PFSK-1 (cell line): ENCODE measurements at regions not wholly inside any gene's neighbourhood (a gene's known extent, or its start where the extent isn't known, plus 50 kb on each side); places are given as distances from the start of the nearest gene placed in this dataset.

Experiments used
- FOXP2 ChIP-seq: optimal IDR thresholded peaks from 2 replicates; pipeline ENCODE3; 2011; ENCODE audit warnings: borderline replicate concordance, control low read depth, inconsistent platforms; ENCODE audit not compliant: insufficient read depth; ENCODE audit errors: extremely low read length, extremely low read depth
- POLR2AphosphoS5 ChIP-seq: IDR thresholded peaks from 2 replicates; pipeline ENCODE4 v1.6.1; 2012; ENCODE audit warnings: low read depth, mild to moderate bottlenecking, control low read depth, low read length, moderate library complexity
- SIN3A ChIP-seq: IDR thresholded peaks from 2 replicates; pipeline ENCODE4 v1.6.1; 2012; ENCODE audit warnings: mild to moderate bottlenecking, low read length, moderate library complexity, borderline replicate concordance; ENCODE audit not compliant: insufficient read depth
- TF ChIP-seq, protein P1 (sequence below), 2 experiments: IDR thresholded peaks; 2 replicates each; pipeline versions ENCODE4 v1.6.1 to v1.8.0; 2011 to 2012; ENCODE audit warnings: low read depth in 2 of 2, low read length in 2 of 2, control low read depth in 1 of 2, inconsistent platforms in 1 of 2, mild to moderate bottlenecking in 1 of 2, moderate library complexity in 1 of 2; ENCODE audit not compliant: insufficient read depth in 1 of 2

- TF ChIP-seq SIN3A, result no peak
- TF ChIP-seq, protein P1, sequence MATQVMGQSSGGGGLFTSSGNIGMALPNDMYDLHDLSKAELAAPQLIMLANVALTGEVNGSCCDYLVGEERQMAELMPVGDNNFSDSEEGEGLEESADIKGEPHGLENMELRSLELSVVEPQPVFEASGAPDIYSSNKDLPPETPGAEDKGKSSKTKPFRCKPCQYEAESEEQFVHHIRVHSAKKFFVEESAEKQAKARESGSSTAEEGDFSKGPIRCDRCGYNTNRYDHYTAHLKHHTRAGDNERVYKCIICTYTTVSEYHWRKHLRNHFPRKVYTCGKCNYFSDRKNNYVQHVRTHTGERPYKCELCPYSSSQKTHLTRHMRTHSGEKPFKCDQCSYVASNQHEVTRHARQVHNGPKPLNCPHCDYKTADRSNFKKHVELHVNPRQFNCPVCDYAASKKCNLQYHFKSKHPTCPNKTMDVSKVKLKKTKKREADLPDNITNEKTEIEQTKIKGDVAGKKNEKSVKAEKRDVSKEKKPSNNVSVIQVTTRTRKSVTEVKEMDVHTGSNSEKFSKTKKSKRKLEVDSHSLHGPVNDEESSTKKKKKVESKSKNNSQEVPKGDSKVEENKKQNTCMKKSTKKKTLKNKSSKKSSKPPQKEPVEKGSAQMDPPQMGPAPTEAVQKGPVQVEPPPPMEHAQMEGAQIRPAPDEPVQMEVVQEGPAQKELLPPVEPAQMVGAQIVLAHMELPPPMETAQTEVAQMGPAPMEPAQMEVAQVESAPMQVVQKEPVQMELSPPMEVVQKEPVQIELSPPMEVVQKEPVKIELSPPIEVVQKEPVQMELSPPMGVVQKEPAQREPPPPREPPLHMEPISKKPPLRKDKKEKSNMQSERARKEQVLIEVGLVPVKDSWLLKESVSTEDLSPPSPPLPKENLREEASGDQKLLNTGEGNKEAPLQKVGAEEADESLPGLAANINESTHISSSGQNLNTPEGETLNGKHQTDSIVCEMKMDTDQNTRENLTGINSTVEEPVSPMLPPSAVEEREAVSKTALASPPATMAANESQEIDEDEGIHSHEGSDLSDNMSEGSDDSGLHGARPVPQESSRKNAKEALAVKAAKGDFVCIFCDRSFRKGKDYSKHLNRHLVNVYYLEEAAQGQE (IDR thresholded peaks at IDR 0.05; ENCODE audit: insufficient read depth in 1 of 2, low read depth in 2 of 2, low read length in 2 of 2), result no peak
- no peak for TF ChIP-seq FOXP2
- TF ChIP-seq POLR2AphosphoS5, result no peak
These were observed 496.1 kb upstream of the SLC39A10 start for GRCh38 chr2:195160963-195161362.
